Activated naive CD4-positive, alpha-beta T cell (primary cell): ENCODE measurements at regions not wholly inside any gene's neighbourhood (a gene's known extent, or its start where the extent isn't known, plus 50 kb on each side); places are given as distances from the start of the nearest gene placed in this dataset.
A peak's percentile ranks its signal among the peaks of the same experiment; 100 is the strongest.

Source experiments
- DNase-seq, 4 experiments: peaks; one replicate each; lab custom pipeline; 2025; lab: John Stamatoyannopoulos, UW

GRCh38 chr17:77488531-77489238 lies 347.9 kb downstream of the SEC14L1 start:
- no peak for DNase-seq

- no peak for DNase-seq
Observed at GRCh38 chr17:77489239-77489892, 348.6 kb downstream of the SEC14L1 start.

- DNase-seq = no peak
Observed at GRCh38 chr17:77489893-77490255, 349.1 kb downstream of the SEC14L1 start.

- no peak for DNase-seq
Observed at GRCh38 chr17:77490361-77491183, 349.8 kb downstream of the SEC14L1 start.

GRCh38 chr17:77491921-77492445 lies 351.2 kb downstream of the SEC14L1 start:
- no peak for DNase-seq

GRCh38 chr17:77492446-77493237 lies 351.9 kb downstream of the SEC14L1 start:
- DNase-seq = no peak

GRCh38 chr17:77493238-77493820 lies 352.6 kb downstream of the SEC14L1 start:
- no peak for DNase-seq

- DNase-seq = no peak
Observed at GRCh38 chr17:77493901-77494663, 353.3 kb downstream of the SEC14L1 start.

- DNase-seq = peak; percentile 60 to 71 (median 64)
Observed at GRCh38 chr17:77494664-77495435, 354.1 kb downstream of the SEC14L1 start.

GRCh38 chr17:77495575-77495974 lies 354.8 kb downstream of the SEC14L1 start:
- no peak for DNase-seq

- no peak for DNase-seq
Observed at GRCh38 chr17:77496401-77496801, 355.6 kb downstream of the SEC14L1 start.

- DNase-seq = no peak
Observed at GRCh38 chr17:77496831-77497577, 356.2 kb downstream of the SEC14L1 start.

GRCh38 chr17:77497578-77497934 lies 356.8 kb downstream of the SEC14L1 start:
- DNase-seq = no peak

GRCh38 chr17:77498091-77498741 lies 357.4 kb downstream of the SEC14L1 start:
- DNase-seq = no peak

- no peak for DNase-seq
Observed at GRCh38 chr17:77498791-77499698, 358.3 kb downstream of the SEC14L1 start.

- DNase-seq = no peak
Observed at GRCh38 chr17:77499699-77500435, 359.1 kb downstream of the SEC14L1 start.

- peak in 1 of 4 experiments; percentile 16 for DNase-seq
Observed at GRCh38 chr17:77501101-77501566, 360.4 kb downstream of the SEC14L1 start.
